LNCAP (cell line): ENCODE measurements at regions not wholly inside any gene's neighbourhood (a gene's known extent, or its start where the extent isn't known, plus 50 kb on each side); places are given as distances from the start of the nearest gene placed in this dataset.

Experiments
- CTCF ChIP-seq: fragments of 450-650 bp; IDR thresholded peaks from 2 replicates; pipeline ENCODE4 v1.5.1; 2017; ENCODE audit warnings: mild to moderate bottlenecking

DNA sequence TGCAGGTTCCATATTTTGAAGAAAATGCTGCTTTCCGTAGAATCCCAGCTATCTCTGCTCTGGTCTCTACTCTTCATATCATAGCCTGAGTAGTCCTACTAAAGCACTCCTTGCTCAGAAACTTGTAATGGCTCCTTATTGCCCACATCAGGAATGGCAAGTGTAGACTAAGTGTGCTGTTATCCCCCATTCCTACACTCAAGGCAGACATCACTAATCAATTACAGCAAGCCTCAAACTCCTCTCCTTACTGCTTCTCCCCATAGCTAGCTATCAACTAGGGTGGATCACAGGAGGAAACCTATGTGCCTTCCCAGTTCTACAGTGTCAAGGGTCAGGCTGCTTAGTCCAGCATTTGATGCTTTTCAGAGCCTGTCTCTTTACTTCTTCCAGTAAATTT lies 163.4 kb downstream of the HAPSTR1 start:
- no peak for TF ChIP-seq CTCF

DNA sequence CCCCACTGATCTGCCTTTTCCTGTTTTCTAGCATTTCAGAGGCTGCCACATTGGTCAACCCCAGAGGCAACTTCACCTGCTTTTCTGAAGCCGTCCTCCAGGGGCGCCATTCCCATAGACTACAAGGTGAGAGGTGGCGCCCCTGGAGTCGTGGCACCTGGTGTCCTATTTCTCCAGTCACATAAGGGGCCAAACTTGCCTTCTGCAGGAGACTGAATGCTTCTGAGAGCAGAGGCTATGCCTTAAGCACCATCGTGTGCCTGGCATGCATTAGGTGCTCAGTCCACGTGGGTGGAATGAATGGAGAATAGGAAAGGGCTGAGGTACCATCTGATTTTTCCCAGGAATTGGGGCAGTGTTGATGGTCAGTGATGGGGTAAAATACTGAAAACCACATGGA lies 164.8 kb downstream of the HAPSTR1 start:
- peak; percentile 82 for TF ChIP-seq CTCF

DNA sequence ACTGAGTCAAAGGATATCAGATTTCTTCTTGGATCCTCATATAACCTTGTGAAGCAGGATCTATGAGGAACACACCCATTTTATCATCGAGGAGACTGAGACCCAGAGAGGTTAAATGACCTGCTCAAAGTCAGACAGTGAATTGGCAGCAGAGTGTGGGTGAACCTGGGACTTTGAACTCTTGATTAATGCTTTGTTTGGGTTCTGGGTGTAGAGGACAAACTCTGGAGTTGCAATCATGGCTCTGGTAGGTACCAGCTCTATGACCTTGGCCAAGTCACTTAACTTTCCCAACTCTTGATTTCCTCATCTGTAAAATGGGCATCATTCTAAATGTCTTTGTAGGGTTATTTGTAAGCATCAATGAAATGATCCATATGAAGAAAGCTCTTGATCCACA lies 166.4 kb downstream of the HAPSTR1 start:
- TF ChIP-seq CTCF = no peak

DNA sequence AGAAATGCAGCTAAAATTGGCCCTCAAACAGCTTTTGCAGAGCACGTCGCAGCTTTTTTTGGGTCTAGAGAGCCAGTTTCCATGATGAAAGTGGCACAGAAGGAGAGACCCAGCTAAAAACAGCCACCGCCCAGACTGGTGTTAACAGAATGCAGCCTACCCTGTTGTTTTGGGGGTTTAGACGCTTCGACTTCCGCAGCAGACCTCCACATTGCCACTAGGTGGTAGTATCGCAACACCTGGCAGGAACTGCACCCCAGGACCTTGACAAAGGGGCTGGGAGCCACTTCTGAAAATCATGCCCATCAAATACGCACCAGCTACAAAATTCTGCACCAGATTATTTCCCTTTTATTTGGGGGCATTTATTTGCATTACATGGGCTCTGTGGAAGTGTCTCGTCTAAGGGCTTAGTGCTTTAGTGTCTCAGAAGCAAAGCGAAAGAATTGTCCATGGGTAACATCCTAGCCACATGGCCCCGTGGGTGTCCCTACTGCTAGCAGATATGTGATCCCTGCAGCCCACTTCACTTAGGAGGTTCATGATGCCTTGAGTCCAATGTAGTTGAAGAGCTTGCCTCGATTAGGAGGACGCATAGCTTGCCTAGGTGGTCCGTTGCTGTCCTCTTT lies 167.1 kb downstream of the HAPSTR1 start:
- peak; percentile 69 for TF ChIP-seq CTCF

- no peak for TF ChIP-seq CTCF
Measured at GRCh38 chr16:9259914-9260608, 168.6 kb downstream of the HAPSTR1 start.

GRCh38 chr16:9260666-9261065 lies 169.2 kb downstream of the HAPSTR1 start:
- no peak for TF ChIP-seq CTCF

GRCh38 chr16:9261376-9261775 lies 169.9 kb downstream of the HAPSTR1 start:
- TF ChIP-seq CTCF = no peak
